Testis (tissue), 2 donors: ENCODE measurements at regions not wholly inside any gene's neighbourhood (a gene's known extent, or its start where the extent isn't known, plus 50 kb on each side); places are given as distances from the start of the nearest gene placed in this dataset.
"Not testable (repeated sequence)": the region's sequence is repeated elsewhere in the genome, so short reads cannot be mapped to it uniquely, and the experiment has no call there.

Source experiments
- CTCF ChIP-seq, 3 experiments: fragments of 450-650 bp in 2 of 3; fragments of 200-600 bp in 1 of 3; sonication (generic) in 1 of 3; IDR thresholded peaks; one replicate each; pipeline ENCODE4 v1.5.1; 2016 to 2019; ENCODE audit warnings: antibody characterized with exemption in 3 of 3, mild to moderate bottlenecking in 2 of 3, moderate library complexity in 1 of 3
- POLR2A ChIP-seq: fragments of 450-650 bp; IDR thresholded peaks from one replicate; pipeline ENCODE4 v1.6.1; 2017; ENCODE audit warnings: antibody characterized with exemption, mild to moderate bottlenecking, moderate library complexity

GRCh38 chr20:29324516-29325303 is 1932.8 kb upstream of the DEFB115 start:
- TF ChIP-seq CTCF (IDR thresholded peaks at IDR 0.05); POLR2A: not testable (repeated sequence)
